Mesodermal cell (in vitro differentiated cells): ENCODE measurements at regions not wholly inside any gene's neighbourhood (a gene's known extent, or its start where the extent isn't known, plus 50 kb on each side); places are given as distances from the start of the nearest gene placed in this dataset.

Experiments used
- H3K27ac ChIP-seq: 2 replicates; pipeline ENCODE4 v1.7.0; 2013; ENCODE audit warnings: mild to moderate bottlenecking, low read depth, low read length, moderate library complexity; ENCODE audit not compliant: severe bottlenecking
- H3K36me3 ChIP-seq: 2 replicates; pipeline ENCODE4 v1.7.1; 2013; ENCODE audit warnings: mild to moderate bottlenecking, low read length, moderate library complexity; ENCODE audit not compliant: control insufficient read depth, insufficient read depth
- H3K4me1 ChIP-seq: one replicate; pipeline ENCODE4 v1.7.1; 2013; ENCODE audit warnings: mild to moderate bottlenecking, low read length; ENCODE audit not compliant: insufficient read depth, control insufficient read depth, poor library complexity, severe bottlenecking
- H3K4me3 ChIP-seq: 2 replicates; pipeline ENCODE4 v1.7.0; 2013; ENCODE audit warnings: low read length, control low read depth, mild to moderate bottlenecking; ENCODE audit not compliant: insufficient read depth, poor library complexity, severe bottlenecking; ENCODE audit errors: extremely low read depth
- H3K9me3 ChIP-seq: 2 replicates; pipeline ENCODE4 v1.7.1; 2013; ENCODE audit warnings: mild to moderate bottlenecking, low read length, moderate library complexity; ENCODE audit not compliant: control insufficient read depth
- WGBS, 2 experiments: methylation state at CpG; one replicate each; pipeline ENCODE4 v1.1.5; 2013; ENCODE audit warnings: missing lambda C conversion rate in 2 of 2; ENCODE audit not compliant: insufficient coverage in 2 of 2; 5-methylcytosine and 5-hydroxymethylcytosine counted together

GRCh38 chr6:91144126-91144525, 557.3 kb upstream of the MAP3K7 start:
- 90 to 100% methylated on average over 2 of the region's 3 CpGs for WGBS, 2 experiments
- Histone ChIP-seq H3K9me3 (no peaks in the 10 kb centered on the region), H3K36me3 (no peaks in the 10 kb centered on the region), H3K4me3 (no peak overlapping the region), H3K4me1 (no peaks in the 10 kb centered on the region), H3K27ac (no peak overlapping the region)

- 93 to 100% methylated on average over 2 of the region's 3 CpGs for WGBS, 2 experiments
- H3K36me3 ChIP-seq, result no peaks in the 10 kb centered on the region
- no peak overlapping the region for H3K4me3 ChIP-seq
Observed at GRCh38 chr6:91142154-91142553, 555.3 kb upstream of the MAP3K7 start.

GRCh38 chr6:91141346-91141745, 554.5 kb upstream of the MAP3K7 start:
- 89 to 95% methylated on average over 1 to 2 of the region's 3 CpGs for WGBS, 2 experiments
- H3K4me1 ChIP-seq, result no peaks in the 10 kb centered on the region
- H3K9me3 ChIP-seq, result no peaks in the 10 kb centered on the region
- no peaks in the 10 kb centered on the region for H3K36me3 ChIP-seq
- H3K4me3 ChIP-seq, result no peak overlapping the region
- H3K27ac ChIP-seq, result no peak overlapping the region

More at GRCh38 chr6:91142154-91142553, 555.3 kb upstream of the MAP3K7 start:
- H3K27ac ChIP-seq, result no peak overlapping the region
- no peaks in the 10 kb centered on the region for H3K4me1 ChIP-seq
- H3K9me3 ChIP-seq, result no peaks in the 10 kb centered on the region

GRCh38 chr6:91140449-91140848, 553.6 kb upstream of the MAP3K7 start:
- Histone ChIP-seq H3K36me3 (no peaks in the 10 kb centered on the region), H3K4me1 (no peaks in the 10 kb centered on the region), H3K27ac (no peak overlapping the region), H3K9me3 (no peaks in the 10 kb centered on the region), H3K4me3 (no peak overlapping the region)
- WGBS, 2 experiments, result no CpG with 5 or more reads among the region's 2 CpGs

- WGBS, 2 experiments, result 80% methylated on average over 1 of the region's 2 CpGs; no CpG with 5 or more reads in 1 of the 2 experiments
- H3K4me1 ChIP-seq, result no peaks in the 10 kb centered on the region
- no peak overlapping the region for H3K4me3 ChIP-seq
- H3K9me3 ChIP-seq, result no peaks in the 10 kb centered on the region
- no peaks in the 10 kb centered on the region for H3K36me3 ChIP-seq
- no peak overlapping the region for H3K27ac ChIP-seq
Observed at GRCh38 chr6:91137286-91137685, 550.4 kb upstream of the MAP3K7 start.

GRCh38 chr6:91135406-91136103, 548.7 kb upstream of the MAP3K7 start:
- H3K4me3 ChIP-seq, result no peak overlapping the region
- H3K27ac ChIP-seq, result no peak overlapping the region
- 86% methylated on average over 2 of the region's 2 CpGs; no CpG with 5 or more reads in 1 of the 2 experiments for WGBS, 2 experiments
- H3K36me3 ChIP-seq, result no peaks in the 10 kb centered on the region
- no peaks in the 10 kb centered on the region for H3K4me1 ChIP-seq
- H3K9me3 ChIP-seq, result no peaks in the 10 kb centered on the region

- Histone ChIP-seq H3K9me3 (no peaks in the 10 kb centered on the region), H3K4me1 (no peaks in the 10 kb centered on the region), H3K27ac (no peak overlapping the region), H3K36me3 (no peaks in the 10 kb centered on the region), H3K4me3 (no peak overlapping the region)
- 88 to 90% methylated on average over 1 to 2 of the region's 3 CpGs for WGBS, 2 experiments
Observed at GRCh38 chr6:91132461-91132860, 545.6 kb upstream of the MAP3K7 start.

GRCh38 chr6:91130126-91130525, 543.3 kb upstream of the MAP3K7 start:
- H3K9me3 ChIP-seq, result no peaks in the 10 kb centered on the region
- H3K4me1 ChIP-seq, result no peaks in the 10 kb centered on the region
- WGBS, 2 experiments, result 89 to 93% methylated on average over 4 to 6 of the region's 6 CpGs
- H3K27ac ChIP-seq, result no peak overlapping the region
- no peaks in the 10 kb centered on the region for H3K36me3 ChIP-seq
- no peak overlapping the region for H3K4me3 ChIP-seq

GRCh38 chr6:91127752-91128151, 540.9 kb upstream of the MAP3K7 start:
- no peaks in the 10 kb centered on the region for H3K36me3 ChIP-seq
- no peaks in the 10 kb centered on the region for H3K4me1 ChIP-seq
- H3K4me3 ChIP-seq, result no peak overlapping the region
- no peaks in the 10 kb centered on the region for H3K9me3 ChIP-seq
- no peak overlapping the region for H3K27ac ChIP-seq

GRCh38 chr6:91126876-91127275, 540.0 kb upstream of the MAP3K7 start:
- WGBS, 2 experiments, result 92 to 100% methylated on average over 5 of the region's 5 CpGs
- H3K27ac ChIP-seq, result no peak overlapping the region
- H3K36me3 ChIP-seq, result no peaks in the 10 kb centered on the region
- no peaks in the 10 kb centered on the region for H3K9me3 ChIP-seq
- no peaks in the 10 kb centered on the region for H3K4me1 ChIP-seq
- no peak overlapping the region for H3K4me3 ChIP-seq

GRCh38 chr6:91117550-91117949, 530.7 kb upstream of the MAP3K7 start:
- Histone ChIP-seq H3K4me1 (peaks cover 3% of the 10 kb centered on the region), H3K36me3 (no peaks in the 10 kb centered on the region), H3K27ac (no peak overlapping the region), H3K9me3 (no peaks in the 10 kb centered on the region), H3K4me3 (no peak overlapping the region)
